T-helper 17 cell (primary cell): ENCODE measurements at regions not wholly inside any gene's neighbourhood (a gene's known extent, or its start where the extent isn't known, plus 50 kb on each side); places are given as distances from the start of the nearest gene placed in this dataset.
"Not testable (repeated sequence)": the region's sequence is repeated elsewhere in the genome, so short reads cannot be mapped to it uniquely, and the experiment has no call there.

Experiments
- ATAC-seq: fragments of 150-1000 bp; cut with Tn5 transposase; 2 replicates; pipeline ENCODE4 v1.10.0; 2021; ENCODE audit warnings: mild to moderate bottlenecking, moderate library complexity
- DNase-seq, 3 donors: peaks; one replicate each; pipeline versions ENCODE4 v3.0.0 to v3.0.0-alpha.2; 2020 to 2021
- H3K9me3 ChIP-seq: one replicate; pipeline ENCODE4 v1.7.0; 2013; ENCODE audit warnings: low read length, mild to moderate bottlenecking; ENCODE audit not compliant: control insufficient read depth, poor library complexity, severe bottlenecking
- H3K27ac Mint-ChIP-seq: one replicate; pipeline ENCODE4 v1.8.0; 2022; ENCODE audit warnings: mild to moderate bottlenecking, moderate library complexity, mixed read lengths
- H3K27me3 Mint-ChIP-seq: one replicate; pipeline ENCODE4 v1.8.0; 2022; ENCODE audit warnings: mixed read lengths
- H3K36me3 Mint-ChIP-seq: one replicate; pipeline ENCODE4 v1.8.0; 2022; ENCODE audit warnings: low read depth, mixed read lengths
- H3K4me1 Mint-ChIP-seq: one replicate; pipeline ENCODE4 v1.8.0; 2022; ENCODE audit warnings: mild to moderate bottlenecking, mixed read lengths
- H3K4me3 Mint-ChIP-seq: one replicate; pipeline ENCODE4 v1.8.0; 2022; ENCODE audit warnings: mild to moderate bottlenecking, moderate library complexity, mixed read lengths

GRCh38 chrX:139475432-139475831, 55.1 kb upstream of the F9 start:
- no peaks in the 10 kb centered on the region for H3K4me1 Mint-ChIP-seq
- ATAC-seq (no peak), DNase-seq (no peak)
- no peak overlapping the region for H3K27ac Mint-ChIP-seq
- H3K36me3 Mint-ChIP-seq: no peaks in the 10 kb centered on the region
- H3K9me3 ChIP-seq: no peaks in the 10 kb centered on the region
- no peaks in the 10 kb centered on the region for H3K27me3 Mint-ChIP-seq
- no peak overlapping the region for H3K4me3 Mint-ChIP-seq

GRCh38 chrX:139461945-139462344, 68.6 kb upstream of the F9 start:
- DNase-seq, H3K4me1 Mint-ChIP-seq, H3K9me3 ChIP-seq, H3K27ac Mint-ChIP-seq, H3K4me3 Mint-ChIP-seq, H3K27me3 Mint-ChIP-seq, H3K36me3 Mint-ChIP-seq, ATAC-seq: not testable (repeated sequence)

GRCh38 chrX:139454743-139455142, 75.8 kb upstream of the F9 start:
- ATAC-seq (no peak), DNase-seq (no peak)
- Mint-ChIP-seq H3K4me3 (no peak overlapping the region), H3K27ac (no peak overlapping the region), H3K4me1 (no peaks in the 10 kb centered on the region), H3K36me3 (no peaks in the 10 kb centered on the region), H3K27me3 (no peaks in the 10 kb centered on the region)
- H3K9me3 ChIP-seq: no peaks in the 10 kb centered on the region

GRCh38 chrX:139448996-139449395, 81.5 kb upstream of the F9 start:
- Mint-ChIP-seq H3K4me1 (no peaks in the 10 kb centered on the region), H3K36me3 (no peaks in the 10 kb centered on the region), H3K27me3 (no peaks in the 10 kb centered on the region), H3K4me3 (no peak overlapping the region), H3K27ac (no peak overlapping the region)
- ATAC-seq (no peak), DNase-seq (no peak)
- no peaks in the 10 kb centered on the region for H3K9me3 ChIP-seq

GRCh38 chrX:139446832-139447231, 83.7 kb upstream of the F9 start:
- Mint-ChIP-seq H3K27ac (no peak overlapping the region), H3K4me1 (no peaks in the 10 kb centered on the region), H3K27me3 (no peaks in the 10 kb centered on the region), H3K36me3 (no peaks in the 10 kb centered on the region), H3K4me3 (no peak overlapping the region)
- no peak for ATAC-seq
- DNase-seq: no peak
- H3K9me3 ChIP-seq: no peaks in the 10 kb centered on the region

GRCh38 chrX:139429913-139430312, 100.6 kb upstream of the F9 start:
- Mint-ChIP-seq H3K36me3 (no peaks in the 10 kb centered on the region), H3K4me3 (no peak overlapping the region), H3K27ac (no peak overlapping the region), H3K4me1 (no peaks in the 10 kb centered on the region), H3K27me3 (no peaks in the 10 kb centered on the region)
- ATAC-seq (no peak), DNase-seq (no peak)
- no peaks in the 10 kb centered on the region for H3K9me3 ChIP-seq

GRCh38 chrX:139423186-139423585, 107.4 kb upstream of the F9 start:
- Mint-ChIP-seq H3K36me3 (no peaks in the 10 kb centered on the region), H3K27me3 (no peaks in the 10 kb centered on the region), H3K4me3 (no peak overlapping the region), H3K27ac (no peak overlapping the region), H3K4me1 (no peaks in the 10 kb centered on the region)
- H3K9me3 ChIP-seq: no peaks in the 10 kb centered on the region
- ATAC-seq: no peak
- DNase-seq: no peak

- H3K27ac Mint-ChIP-seq, H3K27me3 Mint-ChIP-seq, H3K4me3 Mint-ChIP-seq, DNase-seq, H3K4me1 Mint-ChIP-seq, H3K9me3 ChIP-seq, H3K36me3 Mint-ChIP-seq, ATAC-seq: not testable (repeated sequence)
These were observed 132.3 kb upstream of the F9 start for GRCh38 chrX:139398258-139398657.

GRCh38 chrX:139388254-139388653, 142.3 kb upstream of the F9 start:
- Mint-ChIP-seq H3K27ac (no peak overlapping the region), H3K36me3 (no peaks in the 10 kb centered on the region), H3K27me3 (no peaks in the 10 kb centered on the region), H3K4me3 (no peak overlapping the region), H3K4me1 (no peaks in the 10 kb centered on the region)
- DNase-seq (no peak), ATAC-seq (no peak)
- no peaks in the 10 kb centered on the region for H3K9me3 ChIP-seq

GRCh38 chrX:139382529-139382928, 148.0 kb upstream of the F9 start:
- H3K9me3 ChIP-seq: no peaks in the 10 kb centered on the region
- H3K27ac Mint-ChIP-seq: no peak overlapping the region
- H3K27me3 Mint-ChIP-seq: no peaks in the 10 kb centered on the region
- no peaks in the 10 kb centered on the region for H3K4me1 Mint-ChIP-seq
- DNase-seq (no peak), ATAC-seq (no peak)
- H3K4me3 Mint-ChIP-seq: no peak overlapping the region
- no peaks in the 10 kb centered on the region for H3K36me3 Mint-ChIP-seq

- not testable (repeated sequence) for H3K27ac Mint-ChIP-seq, H3K27me3 Mint-ChIP-seq, H3K9me3 ChIP-seq, H3K4me3 Mint-ChIP-seq, ATAC-seq, H3K36me3 Mint-ChIP-seq, DNase-seq, H3K4me1 Mint-ChIP-seq
These were observed 154.0 kb upstream of the F9 start for GRCh38 chrX:139376547-139376946.

- no peak overlapping the region for H3K4me3 Mint-ChIP-seq
- no peaks in the 10 kb centered on the region for H3K9me3 ChIP-seq
- no peak overlapping the region for H3K27ac Mint-ChIP-seq
- no peaks in the 10 kb centered on the region for H3K4me1 Mint-ChIP-seq
- DNase-seq: no peak
- H3K27me3 Mint-ChIP-seq: no peaks in the 10 kb centered on the region
- H3K36me3 Mint-ChIP-seq: no peaks in the 10 kb centered on the region
- ATAC-seq: no peak
These were observed 170.2 kb upstream of the F9 start for GRCh38 chrX:139360356-139360755.

GRCh38 chrX:139342594-139342991, 187.9 kb upstream of the F9 start:
- not testable (repeated sequence) for H3K4me1 Mint-ChIP-seq, DNase-seq, ATAC-seq, H3K4me3 Mint-ChIP-seq, H3K36me3 Mint-ChIP-seq, H3K27ac Mint-ChIP-seq, H3K27me3 Mint-ChIP-seq, H3K9me3 ChIP-seq

- H3K4me1 Mint-ChIP-seq, H3K27ac Mint-ChIP-seq, H3K27me3 Mint-ChIP-seq, ATAC-seq, H3K4me3 Mint-ChIP-seq, H3K36me3 Mint-ChIP-seq, DNase-seq, H3K9me3 ChIP-seq: not testable (repeated sequence)
These were observed 188.5 kb upstream of the F9 start for GRCh38 chrX:139341855-139342593.
